ENCODE measurements at regions not wholly inside any gene's neighbourhood (a gene's known extent, or its start where the extent isn't known, plus 50 kb on each side); places are given as distances from the start of the nearest gene placed in this dataset.
A peak's percentile ranks its signal among the peaks of the same experiment; 100 is the strongest.

- peaks cover 0 to 20% of the 10 kb centered on the region in 2 donors for H3K4me1 ChIP-seq (ENCODE audit: control insufficient read depth in 2 of 2, insufficient read depth in 1 of 2, low read depth in 1 of 2, low read length in 2 of 2)
- no peak overlapping the region for H3K4me3 ChIP-seq (ENCODE audit: low read length in 2 of 2)
- no peak overlapping the region for H2AFZ ChIP-seq (ENCODE audit: low read length)
- no peak overlapping the region for H3K9ac ChIP-seq (ENCODE audit: low read depth, low read length, poor library complexity)
- no peak for DNase-seq (ENCODE audit: low spot score)
- no peaks in the 10 kb centered on the region for H3K36me3 ChIP-seq (replicated peaks in 1 of 2; ENCODE audit: control insufficient read depth in 2 of 2, insufficient read depth in 2 of 2, low read length in 2 of 2)
- H4K91ac ChIP-seq (ENCODE audit: low read depth, low read length, poor library complexity) = peak overlapping the region; percentile 68
- H2AK5ac ChIP-seq (ENCODE audit: low read depth, low read length) = peak overlapping the region; percentile 97
- WGBS, 2 donors (ENCODE audit: extremely low coverage in 2 of 2, insufficient read length in 2 of 2, insufficient replicate concordance in 1 of 2) = no CpG with 5 or more reads among the region's 14 CpGs
- H3K27ac ChIP-seq (replicated peaks; ENCODE audit: low read length) = no peak overlapping the region
- peak overlapping the region; percentile 99 for H2BK15ac ChIP-seq (ENCODE audit: low read length)
- no peak overlapping the region for H3K14ac ChIP-seq (ENCODE audit: low read length)
- H4K8ac ChIP-seq (ENCODE audit: low read depth, low read length) = no peak overlapping the region
- peak overlapping the region; percentile 38 for H3K4ac ChIP-seq (ENCODE audit: low read length)
- H2BK12ac ChIP-seq (ENCODE audit: low read length) = peak overlapping the region; percentile 64
- H3K18ac ChIP-seq (ENCODE audit: low read length) = peak overlapping the region; percentile 78
- H2BK120ac ChIP-seq (ENCODE audit: low read depth, low read length) = peak overlapping the region; percentile 76
- H3K79me1 ChIP-seq (ENCODE audit: low read depth, low read length) = no peaks in the 10 kb centered on the region
- H2BK5ac ChIP-seq (ENCODE audit: low read length) = peak overlapping the region; percentile 83
- no peaks in the 10 kb centered on the region for H3K9me3 ChIP-seq (replicated peaks in 1 of 2; ENCODE audit: control insufficient read depth in 2 of 2, insufficient read depth in 1 of 2, low read depth in 1 of 2, low read length in 2 of 2)
- peaks cover 0 to 18% (median 0%) of the 10 kb centered on the region in 3 experiments for H3K27me3 ChIP-seq (ENCODE audit: control insufficient read depth in 3 of 3, insufficient read depth in 3 of 3, low read depth in 1 of 3, low read length in 3 of 3)
- no peak overlapping the region for H3K4me2 ChIP-seq (ENCODE audit: insufficient read depth, low read length, poor library complexity, severe bottlenecking)
- peak overlapping the region; percentile 28 for H3K23ac ChIP-seq (ENCODE audit: low read depth, low read length, poor library complexity)
Observed at GRCh38 chr17:77771145-77771544, 187.4 kb upstream of the TNRC6C start.

GRCh38 chr17:77771587-77771986 lies 186.9 kb upstream of the TNRC6C start:
- peak overlapping the region; percentile 68 for H4K91ac ChIP-seq (ENCODE audit: low read depth, low read length, poor library complexity)
- no peak overlapping the region for H2AFZ ChIP-seq (ENCODE audit: low read length)
- H3K14ac ChIP-seq (ENCODE audit: low read length) = no peak overlapping the region
- peak overlapping the region; percentile 67 for H2BK12ac ChIP-seq (ENCODE audit: low read length)
- no peak for DNase-seq (ENCODE audit: low spot score)
- H3K36me3 ChIP-seq (replicated peaks in 1 of 2; ENCODE audit: control insufficient read depth in 2 of 2, insufficient read depth in 2 of 2, low read length in 2 of 2) = no peaks in the 10 kb centered on the region
- H3K4ac ChIP-seq (ENCODE audit: low read length) = peak overlapping the region; percentile 47
- peak overlapping the region; percentile 97 for H2AK5ac ChIP-seq (ENCODE audit: low read depth, low read length)
- peak overlapping the region; percentile 99 for H2BK15ac ChIP-seq (ENCODE audit: low read length)
- H4K8ac ChIP-seq (ENCODE audit: low read depth, low read length) = no peak overlapping the region
- H3K9me3 ChIP-seq (replicated peaks in 1 of 2; ENCODE audit: control insufficient read depth in 2 of 2, insufficient read depth in 1 of 2, low read depth in 1 of 2, low read length in 2 of 2) = no peaks in the 10 kb centered on the region
- H3K79me1 ChIP-seq (ENCODE audit: low read depth, low read length) = no peaks in the 10 kb centered on the region
- no peak overlapping the region for H3K9ac ChIP-seq (ENCODE audit: low read depth, low read length, poor library complexity)
- H3K23ac ChIP-seq (ENCODE audit: low read depth, low read length, poor library complexity) = no peak overlapping the region
- WGBS, 2 donors (ENCODE audit: extremely low coverage in 2 of 2, insufficient read length in 2 of 2, insufficient replicate concordance in 1 of 2) = no CpG with 5 or more reads among the region's 9 CpGs
- H3K4me2 ChIP-seq (ENCODE audit: insufficient read depth, low read length, poor library complexity, severe bottlenecking) = no peak overlapping the region
- peak overlapping the region; percentile 83 for H2BK5ac ChIP-seq (ENCODE audit: low read length)
- peak overlapping the region; percentile 40 for H3K18ac ChIP-seq (ENCODE audit: low read length)
- H3K27me3 ChIP-seq (ENCODE audit: control insufficient read depth in 3 of 3, insufficient read depth in 3 of 3, low read depth in 1 of 3, low read length in 3 of 3) = peaks cover 0 to 18% (median 0%) of the 10 kb centered on the region in 3 experiments
- H3K4me3 ChIP-seq (ENCODE audit: low read length in 2 of 2) = no peak overlapping the region
- peaks cover 0 to 20% of the 10 kb centered on the region in 2 donors for H3K4me1 ChIP-seq (ENCODE audit: control insufficient read depth in 2 of 2, insufficient read depth in 1 of 2, low read depth in 1 of 2, low read length in 2 of 2)
- no peak overlapping the region for H3K27ac ChIP-seq (replicated peaks; ENCODE audit: low read length)
- H2BK120ac ChIP-seq (ENCODE audit: low read depth, low read length) = peak overlapping the region; percentile 76

GRCh38 chr17:77771998-77772397 lies 186.5 kb upstream of the TNRC6C start:
- no peak overlapping the region for H2AFZ ChIP-seq (ENCODE audit: low read length)
- H2BK120ac ChIP-seq (ENCODE audit: low read depth, low read length) = no peak overlapping the region
- H3K9ac ChIP-seq (ENCODE audit: low read depth, low read length, poor library complexity) = no peak overlapping the region
- H3K18ac ChIP-seq (ENCODE audit: low read length) = no peak overlapping the region
- H2AK5ac ChIP-seq (ENCODE audit: low read depth, low read length) = peak overlapping the region; percentile 97
- H3K4me2 ChIP-seq (ENCODE audit: insufficient read depth, low read length, poor library complexity, severe bottlenecking) = no peak overlapping the region
- no peaks in the 10 kb centered on the region for H3K36me3 ChIP-seq (replicated peaks in 1 of 2; ENCODE audit: control insufficient read depth in 2 of 2, insufficient read depth in 2 of 2, low read length in 2 of 2)
- no peak overlapping the region for H3K27ac ChIP-seq (replicated peaks; ENCODE audit: low read length)
- no CpG with 5 or more reads among the region's 5 CpGs for WGBS, 2 donors (ENCODE audit: extremely low coverage in 2 of 2, insufficient read length in 2 of 2, insufficient replicate concordance in 1 of 2)
- H3K4ac ChIP-seq (ENCODE audit: low read length) = no peak overlapping the region
- peak overlapping the region; percentile 56 for H4K91ac ChIP-seq (ENCODE audit: low read depth, low read length, poor library complexity)
- peaks cover 0 to 18% (median 0%) of the 10 kb centered on the region in 3 experiments for H3K27me3 ChIP-seq (ENCODE audit: control insufficient read depth in 3 of 3, insufficient read depth in 3 of 3, low read depth in 1 of 3, low read length in 3 of 3)
- H3K9me3 ChIP-seq (replicated peaks in 1 of 2; ENCODE audit: control insufficient read depth in 2 of 2, insufficient read depth in 1 of 2, low read depth in 1 of 2, low read length in 2 of 2) = no peaks in the 10 kb centered on the region
- H3K14ac ChIP-seq (ENCODE audit: low read length) = no peak overlapping the region
- H4K8ac ChIP-seq (ENCODE audit: low read depth, low read length) = no peak overlapping the region
- peaks cover 0 to 20% of the 10 kb centered on the region in 2 donors for H3K4me1 ChIP-seq (ENCODE audit: control insufficient read depth in 2 of 2, insufficient read depth in 1 of 2, low read depth in 1 of 2, low read length in 2 of 2)
- peak overlapping the region; percentile 83 for H2BK5ac ChIP-seq (ENCODE audit: low read length)
- no peak for DNase-seq (ENCODE audit: low spot score)
- no peak overlapping the region for H3K23ac ChIP-seq (ENCODE audit: low read depth, low read length, poor library complexity)
- H2BK15ac ChIP-seq (ENCODE audit: low read length) = peak overlapping the region; percentile 99
- peak overlapping the region; percentile 67 for H2BK12ac ChIP-seq (ENCODE audit: low read length)
- H3K79me1 ChIP-seq (ENCODE audit: low read depth, low read length) = no peaks in the 10 kb centered on the region
- no peak overlapping the region for H3K4me3 ChIP-seq (ENCODE audit: low read length in 2 of 2)

DNA sequence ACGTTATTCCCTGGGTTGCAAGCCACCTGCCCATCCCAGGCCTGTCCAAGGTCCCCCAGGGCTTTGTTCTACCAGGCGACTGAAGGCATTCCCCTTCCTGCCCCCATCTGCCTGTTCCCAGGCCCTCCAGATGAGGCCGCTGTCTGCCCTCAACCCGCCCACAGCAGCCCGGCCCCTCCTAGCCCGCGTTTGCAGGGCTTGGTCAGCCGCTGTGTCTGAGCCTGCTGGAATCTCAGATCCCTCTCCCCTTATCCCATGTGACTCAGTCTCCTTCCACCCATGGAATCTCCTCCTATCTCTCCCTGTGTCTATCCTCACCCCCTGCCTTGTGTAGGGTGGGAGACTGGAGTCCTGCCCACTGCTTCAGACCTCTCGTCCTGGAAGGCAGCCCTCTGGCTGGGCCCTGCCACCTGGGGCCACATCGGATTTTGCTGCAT lies 186.0 kb upstream of the TNRC6C start:
- Histone ChIP-seq H3K14ac (ENCODE audit: low read length) (no peak overlapping the region), H3K23ac (ENCODE audit: low read depth, low read length, poor library complexity) (no peak overlapping the region), H3K27ac (replicated peaks; ENCODE audit: low read length) (no peak overlapping the region), H2BK120ac (ENCODE audit: low read depth, low read length) (peak overlapping the region; percentile 11), H3K4ac (ENCODE audit: low read length) (no peak overlapping the region), H2BK15ac (ENCODE audit: low read length) (no peak overlapping the region), H4K8ac (ENCODE audit: low read depth, low read length) (no peak overlapping the region), H3K9me3 (replicated peaks in 1 of 2; ENCODE audit: control insufficient read depth in 2 of 2, insufficient read depth in 1 of 2, low read depth in 1 of 2, low read length in 2 of 2) (no peaks in the 10 kb centered on the region), H2AK5ac (ENCODE audit: low read depth, low read length) (no peak overlapping the region), H3K9ac (ENCODE audit: low read depth, low read length, poor library complexity) (no peak overlapping the region), H2AFZ (ENCODE audit: low read length) (peak overlapping the region; percentile 51), H3K36me3 (replicated peaks in 1 of 2; ENCODE audit: control insufficient read depth in 2 of 2, insufficient read depth in 2 of 2, low read length in 2 of 2) (no peaks in the 10 kb centered on the region), H3K4me2 (ENCODE audit: insufficient read depth, low read length, poor library complexity, severe bottlenecking) (no peak overlapping the region), H2BK12ac (ENCODE audit: low read length) (no peak overlapping the region), H3K18ac (ENCODE audit: low read length) (peak overlapping the region; percentile 92), H2BK5ac (ENCODE audit: low read length) (no peak overlapping the region), H3K79me1 (ENCODE audit: low read depth, low read length) (no peaks in the 10 kb centered on the region), H3K4me3 (ENCODE audit: low read length in 2 of 2) (no peak overlapping the region), H4K91ac (ENCODE audit: low read depth, low read length, poor library complexity) (no peak overlapping the region), H3K4me1 (ENCODE audit: control insufficient read depth in 2 of 2, insufficient read depth in 1 of 2, low read depth in 1 of 2, low read length in 2 of 2) (peaks cover 0 to 20% of the 10 kb centered on the region in 2 donors), H3K27me3 (ENCODE audit: control insufficient read depth in 3 of 3, insufficient read depth in 3 of 3, low read depth in 1 of 3, low read length in 3 of 3) (peaks cover 0 to 18% (median 0%) of the 10 kb centered on the region in 3 experiments)
- whole genome bisulfite sequencing, 2 donors (ENCODE audit: extremely low coverage in 2 of 2, insufficient read length in 2 of 2, insufficient replicate concordance in 1 of 2) = no CpG with 5 or more reads among the region's 10 CpGs
- DNase-seq (ENCODE audit: low spot score) = peak; percentile 43
